Activated gamma-delta T cell (primary cell): ENCODE measurements at regions not wholly inside any gene's neighbourhood (a gene's known extent, or its start where the extent isn't known, plus 50 kb on each side); places are given as distances from the start of the nearest gene placed in this dataset.

Experiments
- DNase-seq: peaks from one replicate; lab custom pipeline; 2025; lab: John Stamatoyannopoulos, UW

DNA sequence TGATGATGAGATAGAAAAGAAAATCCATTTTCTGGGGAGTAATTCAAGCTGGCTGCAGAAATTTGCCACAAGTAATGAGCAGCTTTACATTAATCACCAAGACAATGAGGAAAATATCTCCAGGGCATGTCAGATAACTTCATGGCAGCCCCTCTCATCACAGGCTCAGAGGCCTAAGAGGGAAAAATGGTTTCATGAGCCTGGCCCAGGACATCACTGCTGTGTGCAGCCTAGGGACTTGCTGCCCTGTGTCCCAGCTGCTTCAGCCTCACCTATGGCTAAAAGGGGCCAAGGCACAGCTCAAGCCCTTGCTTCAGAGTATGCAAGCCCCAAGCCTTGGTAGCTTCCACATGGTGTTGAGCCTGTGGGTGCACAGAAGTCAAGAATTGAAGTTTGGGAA, 161.7 kb downstream of the OPA1 start:
- DNase-seq: no peak

DNA sequence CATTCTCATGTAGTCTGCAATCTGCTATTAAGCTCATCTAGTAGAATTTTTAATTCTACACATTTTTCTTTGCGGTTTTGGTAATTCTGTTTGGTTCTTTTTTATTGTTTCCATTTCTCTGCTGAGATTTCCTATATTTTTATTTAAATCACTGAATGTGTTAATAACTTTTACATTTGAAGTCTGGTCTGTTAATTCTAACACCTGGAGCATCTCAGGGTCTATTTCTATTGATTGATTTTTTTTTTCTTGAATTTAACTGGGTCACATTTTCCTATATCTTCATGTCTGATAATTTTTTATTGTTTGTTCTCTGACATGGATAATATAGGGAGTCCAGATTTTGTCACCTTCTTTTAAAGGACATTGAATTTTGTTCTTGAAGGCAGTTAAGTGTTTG, 163.5 kb downstream of the OPA1 start:
- DNase-seq: no peak

DNA sequence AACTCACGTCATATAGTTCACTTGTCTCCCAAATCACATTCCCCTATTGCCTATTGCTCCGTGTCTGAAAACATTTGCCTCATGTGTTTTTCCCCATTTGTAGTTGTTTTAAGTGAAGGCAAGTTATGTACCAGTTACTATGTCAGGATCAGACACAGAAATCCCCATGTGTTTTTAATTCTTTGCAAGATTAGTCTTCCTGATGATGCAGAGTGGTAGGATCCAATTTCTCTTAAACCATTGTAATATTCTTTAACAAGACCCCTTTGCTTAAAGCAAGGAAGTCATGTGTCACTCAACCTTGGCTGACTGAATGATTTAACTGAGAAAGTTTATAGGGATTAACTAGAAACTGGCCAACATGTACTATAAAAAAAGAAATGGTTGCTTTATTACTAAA, 164.4 kb downstream of the OPA1 start:
- no peak for DNase-seq

DNA sequence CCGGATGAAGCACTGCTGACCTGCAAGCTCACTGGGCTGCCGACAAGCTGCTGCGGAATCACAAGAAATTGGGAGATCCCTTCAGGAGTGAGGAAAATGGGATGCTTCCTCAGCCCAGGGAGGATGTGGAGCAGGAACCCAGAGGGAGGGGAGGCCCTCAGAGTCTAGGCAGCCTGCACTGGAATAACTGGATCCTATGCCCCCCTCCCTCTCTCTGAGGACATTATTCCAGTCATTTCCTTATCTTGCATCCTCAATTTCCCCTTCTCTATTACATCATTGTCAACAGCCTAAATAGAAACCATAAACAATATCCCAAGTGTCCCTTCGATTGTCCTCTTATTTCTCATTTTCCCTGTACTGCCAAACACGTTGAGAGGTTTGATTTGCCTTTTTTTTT, 169.0 kb downstream of the OPA1 start:
- no peak for DNase-seq

DNA sequence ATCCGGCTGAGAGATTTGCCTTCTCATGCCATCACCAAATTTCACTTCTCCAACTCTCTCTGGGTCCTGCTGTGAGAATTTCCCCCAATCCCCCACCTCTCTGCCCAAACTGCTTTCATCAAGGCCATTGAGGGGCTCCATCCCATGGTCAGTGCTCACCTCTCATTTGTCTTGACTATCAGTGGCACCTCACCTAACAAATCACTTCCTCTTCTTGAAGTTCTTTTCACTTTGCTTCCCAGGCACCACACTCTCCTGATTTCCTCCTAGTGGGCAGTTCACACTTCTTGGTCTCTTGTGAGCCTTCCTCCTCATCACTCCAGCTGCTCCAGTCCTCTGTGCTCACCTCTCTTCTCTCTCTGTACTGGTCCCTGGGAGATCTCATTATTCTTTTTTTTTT, 169.6 kb downstream of the OPA1 start:
- no peak for DNase-seq

DNA sequence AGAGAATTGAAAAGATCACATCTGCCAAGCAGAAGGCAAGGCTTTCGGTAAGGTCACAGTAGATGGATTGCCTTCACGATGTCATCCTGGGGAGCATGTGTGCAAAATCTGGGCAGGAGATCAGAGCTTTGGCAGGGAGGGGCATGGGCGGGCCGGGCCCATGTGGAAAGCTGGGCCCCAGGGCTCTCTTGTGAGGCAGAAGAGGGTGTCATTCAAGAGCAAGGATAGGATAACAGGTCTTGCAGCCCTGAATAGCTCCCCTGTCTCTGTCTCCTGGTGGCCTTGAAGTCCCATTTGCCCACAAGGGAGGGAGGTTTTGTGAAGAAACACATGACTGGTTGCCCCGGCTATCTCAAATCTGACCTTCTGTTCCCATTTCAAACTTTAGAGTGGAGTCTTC, 172.0 kb downstream of the OPA1 start:
- no peak for DNase-seq

DNA sequence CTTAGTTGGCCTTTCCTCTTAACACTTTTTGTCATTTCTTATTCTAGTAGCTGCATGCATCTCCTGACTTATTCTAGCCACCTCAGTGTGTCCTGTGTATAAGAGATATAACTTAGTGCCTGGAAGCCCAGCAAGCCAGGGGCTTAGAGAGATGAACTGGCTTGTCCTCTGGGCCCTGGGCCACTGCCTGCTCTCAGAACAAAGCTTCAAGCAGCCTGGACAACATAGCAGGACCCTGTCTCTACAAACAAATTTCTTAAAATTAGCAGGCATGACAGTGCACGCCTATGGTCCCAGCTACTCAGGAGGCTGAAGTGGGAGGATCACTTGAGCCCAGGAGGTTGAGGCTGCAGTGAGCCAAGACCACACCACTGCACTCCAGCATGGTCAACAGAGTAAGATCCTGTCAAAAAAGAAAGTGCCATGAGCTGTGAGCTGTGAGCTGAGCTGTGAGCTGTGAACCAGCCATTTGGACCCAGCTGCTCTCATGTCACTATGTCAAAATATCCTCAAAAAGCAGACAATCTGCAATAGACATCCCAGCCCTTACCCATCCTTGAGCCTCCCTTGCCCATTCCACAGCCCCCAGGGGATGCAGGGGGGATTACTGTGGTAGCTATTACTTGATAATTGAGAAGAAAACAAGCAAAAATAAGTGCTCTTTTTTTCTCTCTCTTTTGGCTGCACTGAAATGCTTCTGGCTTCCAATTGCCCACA, 174.5 kb downstream of the OPA1 start:
- DNase-seq: no peak

DNA sequence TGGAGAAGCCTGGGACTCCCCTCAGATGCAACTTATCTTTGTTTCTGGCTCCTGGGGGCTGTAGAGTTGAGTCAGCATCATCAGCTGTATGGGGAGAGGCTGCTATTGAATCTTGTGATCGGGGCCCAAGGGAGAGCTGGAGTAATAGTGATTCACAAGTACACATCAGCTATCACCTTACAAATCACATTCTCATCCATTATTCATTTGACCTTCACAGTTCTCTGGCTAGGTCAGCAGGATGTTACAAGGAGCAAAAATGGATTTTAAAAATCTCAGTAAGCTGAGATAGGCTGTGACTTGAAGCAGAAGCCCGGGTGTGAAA, 175.0 kb downstream of the OPA1 start:
- DNase-seq: no peak

DNA sequence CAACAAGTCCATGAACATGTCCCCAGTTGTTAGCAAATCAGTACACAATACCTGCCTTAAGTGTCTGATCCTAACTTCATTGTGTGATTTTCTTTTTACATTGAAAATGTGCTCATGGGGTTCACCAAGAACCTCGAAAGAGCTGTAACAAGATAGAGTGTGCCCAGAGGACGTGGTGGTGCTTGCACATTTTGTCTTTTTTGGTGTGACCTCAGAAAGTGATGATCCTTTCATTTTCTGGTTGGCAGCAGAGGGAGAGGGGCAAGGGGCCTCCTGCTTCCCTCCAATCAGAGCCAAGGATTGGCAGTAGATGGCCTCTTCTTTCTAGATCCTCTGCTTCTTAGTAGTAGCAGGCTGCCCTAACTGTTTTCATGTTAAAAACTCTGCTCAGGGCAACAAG, 176.4 kb downstream of the OPA1 start:
- DNase-seq: no peak

DNA sequence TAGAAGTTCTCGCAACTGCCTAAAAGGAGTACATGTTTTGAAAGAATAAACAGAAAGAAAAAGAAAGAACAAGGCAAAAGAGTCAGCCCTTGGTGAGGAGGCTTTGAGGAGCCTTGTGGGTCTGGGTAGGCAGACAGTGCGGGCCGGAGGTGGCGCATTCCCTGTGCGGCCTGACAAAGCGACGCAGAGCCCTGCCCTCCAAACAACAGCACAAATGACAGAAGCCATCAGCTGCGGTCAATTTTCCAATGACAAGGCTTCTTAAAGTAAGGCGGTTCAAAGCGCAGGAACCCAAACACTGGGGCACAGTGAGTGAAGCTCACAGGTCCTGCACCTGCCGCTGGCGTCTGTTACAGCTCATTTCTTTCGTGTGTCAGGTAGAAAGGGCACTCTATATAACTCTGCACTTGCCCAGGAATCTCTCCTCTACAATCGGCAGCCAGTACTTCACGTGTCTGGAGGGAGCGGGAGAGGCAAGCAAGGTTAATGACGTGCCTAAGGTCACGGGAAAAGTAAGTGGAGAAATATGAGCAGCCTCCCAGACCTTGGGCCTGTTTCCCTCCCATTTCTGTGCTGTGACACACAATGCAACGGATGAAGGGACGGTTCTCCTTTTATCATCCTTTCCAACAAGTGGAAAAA, 178.1 kb downstream of the OPA1 start:
- DNase-seq: no peak

DNA sequence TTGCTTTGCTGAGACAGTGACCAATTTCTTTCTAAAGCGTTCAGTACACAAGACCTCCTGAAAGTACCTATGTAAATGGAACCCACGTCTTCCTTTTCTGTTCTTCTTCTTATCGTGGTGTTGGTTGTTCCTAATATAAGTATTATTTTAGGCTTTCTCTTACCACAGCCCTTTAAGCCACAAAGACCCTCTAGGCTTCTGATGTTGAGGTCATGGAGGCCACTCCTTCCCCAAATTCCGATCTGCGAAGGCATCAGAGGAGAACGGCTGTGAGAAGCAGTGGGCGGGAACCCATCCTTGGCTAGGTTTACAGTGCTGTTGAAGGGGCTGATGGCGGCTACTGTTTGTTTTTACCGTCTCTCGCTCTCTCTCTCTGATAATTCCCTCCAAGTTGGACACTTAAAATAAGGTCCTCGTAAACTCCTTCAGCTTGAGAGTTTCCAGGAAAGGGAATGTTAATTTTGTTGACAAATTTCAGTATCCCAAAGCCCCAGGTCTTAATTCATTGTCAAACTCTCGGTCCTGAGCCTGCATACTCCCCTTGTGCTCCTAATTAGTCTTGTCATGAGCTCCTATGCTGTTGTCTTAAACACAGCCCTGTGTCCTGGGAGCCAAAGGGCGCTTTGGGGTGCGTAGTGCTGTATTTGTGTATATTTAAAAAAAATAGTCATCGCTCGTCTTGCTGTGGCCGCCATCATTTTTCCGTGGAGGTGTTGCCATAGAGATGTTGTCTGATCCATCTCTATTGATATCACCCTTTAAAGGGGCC, 178.8 kb downstream of the OPA1 start:
- no peak for DNase-seq

DNA sequence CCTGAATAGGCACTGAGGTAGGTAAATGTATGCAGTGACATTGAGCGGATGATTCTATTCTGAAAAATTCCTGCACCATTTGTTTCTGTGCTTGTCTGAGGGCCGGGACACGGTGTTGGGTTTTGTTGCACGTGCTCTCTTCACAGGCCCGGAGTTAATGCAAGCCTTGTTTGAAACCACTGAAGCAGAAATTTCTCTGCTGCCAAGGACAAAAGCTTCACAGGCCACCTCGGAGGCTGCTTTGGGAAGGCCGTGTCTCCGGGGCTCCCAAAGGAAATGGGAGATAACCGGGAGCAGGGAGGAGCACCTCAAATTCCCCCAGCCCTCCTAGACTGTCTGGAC, 179.4 kb downstream of the OPA1 start:
- no peak for DNase-seq

DNA sequence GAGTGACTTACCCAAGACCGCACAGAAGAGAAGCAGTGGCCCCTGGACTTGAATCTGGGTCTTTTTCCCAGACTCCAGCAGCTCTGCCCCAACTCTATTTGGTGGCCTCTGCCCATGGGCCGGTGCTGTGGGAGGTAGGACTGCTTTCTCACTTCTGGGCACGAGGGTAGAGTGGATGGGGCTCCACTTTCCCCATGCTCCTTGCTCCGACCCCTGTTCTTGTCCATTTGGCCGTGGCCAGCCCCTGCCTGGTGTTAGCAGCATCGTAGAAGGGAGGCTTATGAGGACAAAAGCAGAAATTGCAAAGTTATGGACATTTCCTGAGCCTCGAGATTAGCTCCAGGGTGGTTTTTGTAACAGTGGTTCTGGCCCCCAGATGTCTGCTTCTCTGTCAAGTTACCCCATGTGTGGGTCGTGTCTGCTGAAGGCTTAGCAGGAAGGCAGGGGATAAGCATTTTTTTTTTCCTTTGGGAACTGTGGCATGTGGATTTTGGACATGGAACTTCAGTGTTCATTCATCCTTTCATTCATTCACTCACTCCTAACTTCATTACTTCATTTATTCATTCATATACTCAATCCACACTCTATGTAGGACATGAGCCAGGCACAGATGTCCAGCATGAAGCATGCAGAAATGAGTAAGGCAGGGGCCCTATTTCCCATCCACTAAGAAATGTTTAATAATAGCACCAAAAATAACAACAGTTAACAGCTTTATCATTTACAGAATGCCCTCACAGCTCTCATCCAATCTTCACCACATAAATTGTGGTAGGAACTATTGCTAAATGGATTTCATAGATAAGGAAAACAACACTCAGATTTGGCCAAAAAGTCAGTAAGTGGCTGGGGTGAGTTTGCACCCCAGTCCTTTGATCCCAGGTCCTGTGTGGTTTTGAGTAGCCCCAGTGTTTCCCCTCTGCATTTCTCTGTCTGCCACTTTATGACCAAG, 180.5 kb downstream of the OPA1 start:
- no peak for DNase-seq

DNA sequence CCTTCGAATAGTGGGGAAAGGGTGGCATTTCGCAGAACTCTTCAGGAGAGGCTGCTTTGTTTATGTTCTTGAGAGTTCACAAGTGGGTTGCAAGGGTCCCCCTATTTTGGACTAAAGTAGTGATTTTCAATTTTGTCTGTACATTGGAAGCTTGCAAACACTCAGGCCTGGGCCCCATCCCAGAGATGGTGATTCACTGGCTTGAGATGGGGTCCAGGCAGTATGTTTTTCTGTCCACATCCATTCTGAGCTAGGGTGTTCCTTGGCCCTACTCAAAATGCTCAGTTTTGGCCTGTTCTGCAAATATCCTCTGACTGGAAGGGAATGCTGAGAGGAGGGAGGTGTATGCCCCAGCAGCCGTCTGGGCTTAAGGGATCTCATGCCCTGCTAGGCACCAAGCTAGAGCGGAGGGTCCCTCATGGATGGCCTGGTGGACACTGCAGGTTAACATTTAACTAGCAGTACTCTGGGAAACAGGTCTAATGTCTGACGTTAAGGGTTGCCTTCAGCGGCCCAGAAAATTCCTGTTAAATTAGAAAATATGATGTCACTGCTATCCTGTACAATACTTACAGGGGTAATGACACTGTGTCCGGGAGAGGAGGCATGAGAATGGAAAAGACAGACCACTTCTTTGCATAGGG, 181.4 kb downstream of the OPA1 start:
- no peak for DNase-seq

DNA sequence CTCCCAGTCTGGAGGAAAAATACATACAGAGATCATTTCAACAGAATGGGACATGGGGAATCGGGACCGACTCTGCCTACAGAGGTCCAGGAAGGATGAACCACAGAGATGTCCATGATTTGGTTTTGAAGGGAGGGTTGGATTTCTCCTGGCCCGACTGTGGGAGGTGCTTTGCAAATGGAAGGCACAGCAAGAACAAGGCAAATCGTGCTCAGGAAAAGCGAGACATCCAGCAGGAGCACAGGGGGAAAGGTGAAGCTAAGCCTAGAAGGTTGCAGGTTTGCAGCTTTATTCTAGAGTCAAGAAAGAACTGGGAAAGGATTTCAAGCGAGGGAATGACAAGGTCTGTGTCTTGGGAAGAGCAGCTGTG, 181.9 kb downstream of the OPA1 start:
- no peak for DNase-seq

DNA sequence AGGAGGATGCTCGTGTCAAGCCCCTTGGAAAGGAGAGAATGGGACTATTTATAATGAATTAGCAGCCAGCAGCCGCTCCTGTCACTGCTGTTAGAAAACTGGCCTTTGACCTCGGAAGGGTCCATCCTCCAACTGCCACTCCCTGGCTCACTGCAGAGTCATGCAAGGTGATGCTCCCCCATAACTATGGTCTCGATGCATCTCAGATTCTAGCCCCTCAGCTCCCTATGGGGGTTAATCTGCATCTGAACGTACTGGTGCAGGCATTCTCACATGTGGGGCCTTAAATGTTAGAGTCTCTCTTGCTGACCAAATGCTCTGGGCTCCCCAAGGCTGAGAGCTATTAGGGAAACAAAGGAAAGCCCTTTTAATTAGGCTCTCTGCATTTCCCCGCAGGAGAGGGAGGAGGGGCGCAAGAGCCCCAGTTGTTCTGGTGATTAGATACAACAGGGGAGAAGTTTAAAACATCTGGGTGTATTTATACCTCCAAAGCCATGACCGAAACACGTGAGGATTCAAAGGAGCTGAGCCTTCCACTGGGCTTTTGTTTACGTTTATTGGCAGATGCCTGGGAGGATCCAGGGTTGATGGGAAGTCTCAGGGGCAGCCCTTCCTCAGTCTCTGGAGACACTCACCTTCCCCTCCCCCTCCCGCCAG, 182.5 kb downstream of the OPA1 start:
- DNase-seq: no peak

DNA sequence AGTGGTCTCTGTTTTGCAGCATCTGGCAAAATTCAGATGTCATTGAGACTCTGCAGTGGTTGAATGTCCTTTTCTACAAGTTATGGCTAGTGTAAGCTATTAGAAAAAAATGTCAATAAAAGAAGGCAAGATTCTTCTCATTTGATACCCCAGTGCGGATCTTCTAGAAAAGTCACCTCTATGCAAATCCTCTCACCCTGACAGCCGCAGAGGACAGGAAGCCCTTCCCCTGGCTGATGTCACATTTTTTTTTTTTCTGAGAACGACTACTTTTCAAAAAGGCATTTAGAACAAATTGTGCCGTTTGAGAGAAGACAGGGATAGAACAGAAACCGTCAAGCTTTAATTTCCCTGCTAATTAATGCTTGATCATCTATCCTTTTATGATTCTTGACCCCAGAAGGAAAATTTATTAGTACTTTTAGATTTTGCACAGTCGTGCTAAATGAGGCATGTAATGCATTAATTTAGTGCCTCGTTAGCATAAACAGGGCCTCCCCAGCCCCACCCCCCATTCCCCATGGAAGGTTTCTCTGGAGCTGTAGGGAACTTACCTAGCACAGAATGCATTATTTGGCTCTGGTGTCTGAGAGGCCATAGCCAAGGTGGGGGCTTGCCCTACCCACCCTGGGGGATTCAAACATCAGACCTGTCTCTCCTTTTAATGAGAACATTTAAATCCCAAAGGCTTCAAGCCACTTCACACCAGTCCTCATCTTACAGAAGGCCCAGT, 183.8 kb downstream of the OPA1 start:
- DNase-seq: no peak

DNA sequence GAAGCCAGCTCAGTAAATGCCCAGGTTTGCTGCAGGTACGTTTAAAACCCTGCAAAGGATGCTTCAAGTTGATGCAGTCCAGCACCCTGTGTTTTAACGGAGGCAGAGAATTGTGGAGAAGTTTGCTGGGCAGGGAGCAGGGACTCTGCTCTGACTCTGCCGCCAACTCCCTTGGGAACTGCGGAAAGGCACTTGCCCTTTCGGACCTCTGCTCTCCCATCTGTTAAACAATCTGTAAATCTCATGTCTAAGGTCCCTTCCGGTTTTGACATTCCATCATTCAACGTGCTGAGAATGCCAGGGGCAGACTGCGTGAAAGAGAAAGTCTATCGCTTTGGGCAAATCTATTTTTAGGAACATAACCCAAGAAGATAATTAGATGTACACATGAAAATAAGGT, 184.5 kb downstream of the OPA1 start:
- DNase-seq: no peak

DNA sequence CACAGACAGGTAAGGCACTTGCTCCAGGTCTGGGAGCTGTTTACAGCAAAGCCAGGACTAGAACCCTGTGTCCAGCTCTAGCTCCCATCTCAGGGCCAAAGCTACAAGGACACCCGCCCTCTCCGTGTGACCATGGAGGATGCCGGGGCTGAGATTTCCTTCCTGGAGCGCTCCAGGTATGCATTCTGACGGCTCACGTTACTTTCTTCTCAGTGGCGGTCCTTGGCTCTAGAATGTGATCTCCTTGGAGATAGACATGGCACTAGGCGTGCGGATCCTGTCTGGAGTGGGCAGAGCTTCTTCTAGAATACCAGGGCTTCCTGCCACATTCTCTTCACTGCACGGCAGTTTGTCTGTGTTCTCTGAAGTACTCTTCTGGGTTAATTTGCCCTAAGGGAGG, 185.7 kb downstream of the OPA1 start:
- no peak for DNase-seq

DNA sequence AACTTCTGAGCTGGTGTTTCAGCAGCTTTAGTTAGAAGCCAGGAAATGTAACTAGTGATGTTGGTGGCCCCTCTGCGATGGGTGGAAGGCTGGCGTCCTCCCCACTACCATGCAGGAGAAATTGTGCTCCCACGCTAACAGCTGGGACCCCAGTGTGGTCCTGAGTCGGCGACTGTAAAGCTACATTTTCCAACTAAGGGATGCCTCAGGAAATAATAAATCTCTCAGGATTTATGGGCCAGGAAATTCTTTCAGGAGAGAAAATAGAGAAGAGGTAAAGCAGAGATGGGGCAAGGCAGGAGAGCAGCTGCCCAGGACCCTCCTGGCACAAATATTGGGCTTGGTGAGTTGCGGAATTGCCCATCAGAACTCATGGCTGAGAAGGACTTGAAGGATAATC, 186.9 kb downstream of the OPA1 start:
- no peak for DNase-seq

DNA sequence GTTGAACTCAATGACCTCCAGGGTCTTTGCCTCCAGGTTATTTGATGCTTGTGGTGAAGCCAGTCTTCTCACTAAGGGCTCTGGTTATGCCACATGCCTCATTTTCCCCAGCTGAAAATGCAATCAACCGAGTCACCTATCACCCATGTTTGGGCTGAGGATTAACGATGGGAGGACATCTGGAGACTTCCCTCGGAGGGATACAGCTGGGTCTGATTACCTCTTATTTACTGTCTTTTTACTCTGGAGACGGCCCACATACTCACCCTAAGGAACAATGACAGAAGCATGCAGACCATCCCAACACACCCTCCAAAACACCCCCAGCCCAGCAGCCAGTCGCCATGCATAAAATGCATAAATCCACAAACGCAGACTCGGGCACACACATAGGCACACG, 187.4 kb downstream of the OPA1 start:
- no peak for DNase-seq
